B cell (primary cell): ENCODE measurements at regions not wholly inside any gene's neighbourhood (a gene's known extent, or its start where the extent isn't known, plus 50 kb on each side); places are given as distances from the start of the nearest gene placed in this dataset.

Source experiments
- ATAC-seq: fragments of 200-7000 bp; cut with Tn5 transposase; one replicate; pipeline ENCODE4 v1.10.0; 2021; ENCODE audit warnings: low read depth, mild to moderate bottlenecking, moderate number of reproducible peaks, moderate library complexity
- CTCF ChIA-PET: fragments of 350-600 bp; sonication (Branson Sonifier 250); formaldehyde crosslinking; loops from one replicate; lab custom pipeline; 2021; ENCODE audit warnings: antibody characterized with exemption, inconsistent platforms; lab: Charles Lee
- POLR2A ChIA-PET: fragments of 350-600 bp; sonication (Branson Sonifier 250); formaldehyde crosslinking; loops from one replicate; lab custom pipeline; 2021; ENCODE audit warnings: antibody characterized with exemption; lab: Charles Lee
- DNase-seq: peaks from one replicate; pipeline ENCODE4 v3.0.0; 2013
- H2AFZ ChIP-seq: 2 replicates; pipeline ENCODE4 v1.6.1; 2012; ENCODE audit warnings: mild to moderate bottlenecking, low read depth, low read length; ENCODE audit not compliant: insufficient read depth, poor library complexity, severe bottlenecking
- H3K27ac ChIP-seq, 2 donors: 1 replicate in 1 of 2; 2 replicates in 1 of 2; pipeline ENCODE4 v1.5.1; 2012 to 2013; ENCODE audit warnings: low read length in 2 of 2, mild to moderate bottlenecking in 2 of 2, moderate library complexity in 1 of 2
- H3K27me3 ChIP-seq, 4 experiments: fragments of 200-600 bp in 1 of 4; sonication (generic) in 1 of 4; replicated peaks in 1 of 4; 1 replicate in 2 of 4; 2 replicates in 2 of 4; pipeline versions ENCODE4 v1.6.1 to v1.7.0; 2013 to 2016; ENCODE audit warnings: low read length in 3 of 4, mild to moderate bottlenecking in 2 of 4, mixed read lengths in 1 of 4, moderate library complexity in 1 of 4; ENCODE audit not compliant: insufficient read depth in 4 of 4, control insufficient read depth in 3 of 4; ENCODE audit errors: control extremely low read depth in 1 of 4
- H3K36me3 ChIP-seq, 2 experiments: replicated peaks in 1 of 2; 1 replicate in 1 of 2; 2 replicates in 1 of 2; pipeline versions ENCODE4 v1.6.1 to v1.7.1; 2013; ENCODE audit warnings: low read length in 1 of 2; ENCODE audit not compliant: insufficient read depth in 2 of 2, control insufficient read depth in 1 of 2; ENCODE audit errors: control extremely low read depth in 1 of 2, extremely low read depth in 1 of 2
- H3K4me1 ChIP-seq, 2 donors: fragments of 200-600 bp in 1 of 2; sonication (generic) in 1 of 2; 1 replicate in 1 of 2; 2 replicates in 1 of 2; pipeline versions ENCODE4 v1.5.1 to v1.6.1; 2013 to 2017; ENCODE audit warnings: low read length in 2 of 2; ENCODE audit not compliant: control insufficient read depth in 2 of 2, insufficient read depth in 2 of 2
- H3K4me2 ChIP-seq: replicated peaks from 2 replicates; pipeline ENCODE3; 2012; ENCODE audit warnings: mild to moderate bottlenecking, low read depth, low read length; ENCODE audit not compliant: poor library complexity, severe bottlenecking
- H3K4me3 ChIP-seq, 5 experiments: fragments of 200-600 bp in 1 of 5; sonication (generic) in 1 of 5; 1 replicate in 3 of 5; 2 replicates in 2 of 5; pipeline versions ENCODE4 v1.5.1 to v1.7.0; 2011 to 2016; ENCODE audit warnings: low read length in 4 of 5, mild to moderate bottlenecking in 4 of 5, low read depth in 2 of 5, control low read depth in 1 of 5, moderate library complexity in 1 of 5; ENCODE audit not compliant: insufficient read depth in 1 of 5; ENCODE audit errors: control extremely low read depth in 1 of 5, extremely low read depth in 1 of 5
- H3K79me2 ChIP-seq: fragments of 200-600 bp; sonication (generic); one replicate; pipeline ENCODE4 v1.6.0; 2016; ENCODE audit warnings: low read length; ENCODE audit not compliant: control insufficient read depth, insufficient read depth
- H3K9ac ChIP-seq: fragments of 200-600 bp; sonication (generic); 2 replicates; pipeline ENCODE4 v1.6.1; 2017; ENCODE audit warnings: mild to moderate bottlenecking, low read length, moderate library complexity
- H3K9me3 ChIP-seq, 3 donors: one replicate each; pipeline versions ENCODE4 v1.6.1 to v1.7.1; 2013; ENCODE audit warnings: low read length in 2 of 3; ENCODE audit not compliant: control insufficient read depth in 2 of 3, insufficient read depth in 1 of 3; ENCODE audit errors: control extremely low read depth in 1 of 3
- H4K20me1 ChIP-seq: 2 replicates; pipeline ENCODE4 v1.6.0; 2012; ENCODE audit warnings: mild to moderate bottlenecking, low read length; ENCODE audit not compliant: insufficient read depth, control insufficient read depth, poor library complexity, severe bottlenecking
- H3K27ac Mint-ChIP-seq: one replicate; pipeline ENCODE4 v1.8.0; 2021; ENCODE audit warnings: mixed read lengths
- H3K27me3 Mint-ChIP-seq: one replicate; pipeline ENCODE4 v1.8.0; 2021; ENCODE audit warnings: mixed read lengths
- H3K4me1 Mint-ChIP-seq: one replicate; pipeline ENCODE4 v1.8.0; 2021; ENCODE audit warnings: mixed read lengths
- H3K4me3 Mint-ChIP-seq: one replicate; pipeline ENCODE4 v1.8.0; 2021; ENCODE audit warnings: mixed read lengths
- H3K9me3 Mint-ChIP-seq: one replicate; pipeline ENCODE4 v1.8.0; 2022; ENCODE audit warnings: mixed read lengths; ENCODE audit not compliant: insufficient read depth
- EZH2 ChIP-seq: IDR thresholded peaks from 2 replicates; pipeline ENCODE4 v1.6.1; 2012; ENCODE audit warnings: borderline replicate concordance, low read depth, mild to moderate bottlenecking, moderate library complexity, low read length; ENCODE audit not compliant: insufficient read depth, poor library complexity, severe bottlenecking
- WGBS: methylation state at CpG from one replicate; pipeline ENCODE4 v1.1.5; 2013; ENCODE audit warnings: missing lambda C conversion rate; ENCODE audit not compliant: insufficient coverage; 5-methylcytosine and 5-hydroxymethylcytosine counted together
- intact Hi-C: fragments of 100-400 bp; cut with micrococcal nuclease; formaldehyde crosslinking; loops from one replicate; pipeline ENCODE4 v1.10.0; 2022
- TF ChIP-seq, protein P1 (sequence below): fragments of 200-600 bp; IDR thresholded peaks from one replicate; pipeline ENCODE4 v1.8.0; 2022; ENCODE audit warnings: antibody characterized with exemption, mild to moderate bottlenecking

DNA sequence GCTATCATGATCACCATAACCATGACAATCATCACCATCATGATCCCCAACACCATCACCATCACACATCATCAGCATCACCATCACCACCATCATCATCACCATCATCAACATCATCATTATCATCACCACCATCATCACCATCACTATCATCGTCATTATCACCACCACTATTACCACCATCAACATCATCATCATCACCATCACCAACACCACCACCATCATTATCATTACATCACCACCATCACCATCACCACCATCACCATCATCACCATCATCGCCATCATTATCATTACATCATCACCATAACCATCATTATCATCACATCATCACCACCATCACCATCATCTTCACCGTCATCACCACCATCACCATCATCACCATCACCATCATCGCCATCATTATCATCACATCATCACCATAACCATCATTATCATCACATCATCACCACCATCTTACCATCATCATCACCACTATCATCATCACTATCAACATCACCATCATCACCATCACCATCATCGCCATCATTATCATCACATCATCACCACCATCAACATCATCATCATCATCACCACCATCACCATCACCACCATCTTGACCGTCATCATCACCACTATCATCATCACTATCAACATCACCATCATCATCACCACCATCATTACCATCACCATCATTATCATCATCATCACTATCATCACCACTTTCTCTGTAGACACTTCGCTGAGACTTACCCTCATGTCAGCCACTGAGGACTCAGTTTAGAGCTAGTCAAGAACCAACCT lies 366.0 kb downstream of the C16orf95 start:
- Histone ChIP-seq H3K4me1 (no peaks in the 10 kb centered on the region), H4K20me1 (no peaks in the 10 kb centered on the region), H3K27ac (no peak overlapping the region), H3K36me3 (no peaks in the 10 kb centered on the region), H3K79me2 (no peaks in the 10 kb centered on the region), H3K9ac (no peak overlapping the region), H2AFZ (no peak overlapping the region), H3K27me3 (peaks cover 0 to under 1% (median 0%) of the 10 kb centered on the region in 4 experiments), H3K4me3 (no peak overlapping the region), H3K9me3 (peaks cover 0 to 6% (median 0%) of the 10 kb centered on the region in 3 donors), H3K4me2 (no peak overlapping the region)
- CTCF ChIA-PET = no interaction called here
- Mint-ChIP-seq H3K9me3 (no peaks in the 10 kb centered on the region), H3K4me3 (no peak overlapping the region), H3K27me3 (peaks cover 6% of the 10 kb centered on the region), H3K27ac (no peak overlapping the region), H3K4me1 (no peaks in the 10 kb centered on the region)
- POLR2A ChIA-PET = no interaction called here
- WGBS = 91% methylated on average over 6 of the region's 7 CpGs
- DNase-seq (no peak), ATAC-seq (no peak)
- intact Hi-C loops = no loop called here
- TF ChIP-seq EZH2 = no peak
- TF ChIP-seq, protein P1, sequence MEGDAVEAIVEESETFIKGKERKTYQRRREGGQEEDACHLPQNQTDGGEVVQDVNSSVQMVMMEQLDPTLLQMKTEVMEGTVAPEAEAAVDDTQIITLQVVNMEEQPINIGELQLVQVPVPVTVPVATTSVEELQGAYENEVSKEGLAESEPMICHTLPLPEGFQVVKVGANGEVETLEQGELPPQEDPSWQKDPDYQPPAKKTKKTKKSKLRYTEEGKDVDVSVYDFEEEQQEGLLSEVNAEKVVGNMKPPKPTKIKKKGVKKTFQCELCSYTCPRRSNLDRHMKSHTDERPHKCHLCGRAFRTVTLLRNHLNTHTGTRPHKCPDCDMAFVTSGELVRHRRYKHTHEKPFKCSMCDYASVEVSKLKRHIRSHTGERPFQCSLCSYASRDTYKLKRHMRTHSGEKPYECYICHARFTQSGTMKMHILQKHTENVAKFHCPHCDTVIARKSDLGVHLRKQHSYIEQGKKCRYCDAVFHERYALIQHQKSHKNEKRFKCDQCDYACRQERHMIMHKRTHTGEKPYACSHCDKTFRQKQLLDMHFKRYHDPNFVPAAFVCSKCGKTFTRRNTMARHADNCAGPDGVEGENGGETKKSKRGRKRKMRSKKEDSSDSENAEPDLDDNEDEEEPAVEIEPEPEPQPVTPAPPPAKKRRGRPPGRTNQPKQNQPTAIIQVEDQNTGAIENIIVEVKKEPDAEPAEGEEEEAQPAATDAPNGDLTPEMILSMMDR = no peak

DNA sequence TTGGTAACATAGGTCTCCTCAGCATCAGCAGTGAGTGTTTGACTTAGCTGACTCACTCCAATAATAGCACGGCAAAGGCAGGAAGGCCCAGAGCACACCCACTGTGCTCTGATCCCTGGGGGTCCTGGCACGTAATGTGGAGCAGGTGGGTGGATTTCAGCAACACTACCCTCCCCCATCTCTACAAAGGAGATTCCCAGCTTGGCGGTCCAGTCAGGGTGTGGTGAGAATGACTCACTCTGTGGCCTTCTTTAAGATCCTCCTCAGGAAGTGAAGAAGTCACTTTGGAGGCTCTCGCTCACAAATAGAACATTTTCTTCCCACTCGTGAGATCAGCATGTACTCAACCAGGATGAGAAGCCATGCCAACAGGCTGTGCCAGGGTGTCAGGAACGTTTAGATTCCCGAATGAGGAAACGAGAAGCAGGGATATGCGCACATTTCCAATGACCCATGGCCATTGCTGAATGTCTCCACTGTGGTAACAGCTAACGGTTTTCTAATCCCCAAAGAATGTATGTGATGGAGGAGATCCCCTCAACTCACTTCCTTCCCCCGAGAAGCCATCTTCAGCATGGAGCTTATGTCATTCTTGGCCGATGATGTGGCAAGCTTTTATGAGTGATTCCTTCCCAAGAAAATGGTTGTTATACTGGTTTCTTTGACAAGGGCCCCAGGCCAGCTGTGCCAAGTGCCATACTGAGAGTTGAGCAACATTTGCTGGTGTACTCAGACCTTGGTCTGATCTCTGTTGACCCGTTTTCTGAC lies 365.2 kb downstream of the C16orf95 start:
- H3K27ac ChIP-seq = no peak overlapping the region
- no peaks in the 10 kb centered on the region for H4K20me1 ChIP-seq
- no peak overlapping the region for H3K4me2 ChIP-seq
- no peak overlapping the region for H2AFZ ChIP-seq
- peaks cover 0 to 6% (median 0%) of the 10 kb centered on the region in 4 experiments for H3K27me3 ChIP-seq
- peaks cover 0 to 4% (median 0%) of the 10 kb centered on the region in 3 donors for H3K9me3 ChIP-seq
- H3K9me3 Mint-ChIP-seq = no peaks in the 10 kb centered on the region
- no peak overlapping the region for H3K27ac Mint-ChIP-seq
- H3K79me2 ChIP-seq = no peaks in the 10 kb centered on the region
- no peaks in the 10 kb centered on the region for H3K4me1 ChIP-seq
- H3K36me3 ChIP-seq = no peaks in the 10 kb centered on the region
- DNase-seq = no peak
- H3K4me3 Mint-ChIP-seq = no peak overlapping the region
- no peak overlapping the region for H3K9ac ChIP-seq
- H3K27me3 Mint-ChIP-seq = peaks cover 6% of the 10 kb centered on the region
- no peak overlapping the region for H3K4me3 ChIP-seq
- ChIA-PET POLR2A (no interaction called here), CTCF (no interaction called here)
- TF ChIP-seq EZH2 = no peak
- TF ChIP-seq, protein P1 = no peak
- no peak for ATAC-seq
- intact Hi-C loops = no loop called here
- peaks cover 2% of the 10 kb centered on the region for H3K4me1 Mint-ChIP-seq
- 77% methylated on average over 6 of the region's 13 CpGs for WGBS
